Sigmoid colon (tissue), 6 donors: ENCODE measurements at regions not wholly inside any gene's neighbourhood (a gene's known extent, or its start where the extent isn't known, plus 50 kb on each side); places are given as distances from the start of the nearest gene placed in this dataset.

Source experiments
- DNase-seq: peaks from one replicate; pipeline ENCODE4 v3.0.0-alpha.2; 2019
- H3K27ac ChIP-seq, 4 donors: fragments of 200-600 bp; sonication (generic); one replicate each; pipeline ENCODE4 v1.5.1; 2016 to 2019; ENCODE audit warnings: mild to moderate bottlenecking in 1 of 4
- H3K27me3 ChIP-seq, 3 donors: fragments of 200-600 bp; sonication (generic); one replicate each; pipeline ENCODE4 v1.5.1; 2019; ENCODE audit warnings: mild to moderate bottlenecking in 1 of 3
- H3K36me3 ChIP-seq, 4 donors: fragments of 200-600 bp; sonication (generic); one replicate each; pipeline ENCODE4 v1.5.1; 2016 to 2019
- H3K4me1 ChIP-seq, 4 donors: fragments of 200-600 bp; sonication (generic); one replicate each; pipeline ENCODE4 v1.5.1; 2017 to 2019
- H3K4me3 ChIP-seq, 4 donors: fragments of 200-600 bp; sonication (generic); one replicate each; pipeline ENCODE4 v1.5.1; 2017 to 2019; ENCODE audit warnings: mild to moderate bottlenecking in 2 of 4, moderate library complexity in 1 of 4
- H3K9me3 ChIP-seq, 4 donors: fragments of 200-600 bp in 3 of 4; sonication (generic) in 3 of 4; one replicate each; pipeline versions ENCODE4 v1.5.1 to v1.6.1; 2013 to 2019
- CTCF ChIP-seq, 4 experiments: fragments of 450-650 bp in 3 of 4; fragments of 200-600 bp in 1 of 4; IDR thresholded peaks; one replicate each; pipeline ENCODE4 v1.5.1; 2016 to 2019; ENCODE audit warnings: antibody characterized with exemption in 4 of 4, mild to moderate bottlenecking in 3 of 4, moderate library complexity in 2 of 4
- EP300 ChIP-seq, 4 donors: sonication (generic); formaldehyde crosslinking; IDR thresholded peaks; one replicate each; pipeline ENCODE4 v1.6.1; 2017; ENCODE audit warnings: antibody characterized with exemption in 4 of 4
- POLR2A ChIP-seq, 2 donors: fragments of 450-650 bp; IDR thresholded peaks; one replicate each; pipeline ENCODE4 v1.6.1; 2016; ENCODE audit warnings: antibody characterized with exemption in 2 of 2, mild to moderate bottlenecking in 2 of 2, moderate library complexity in 2 of 2
- POLR2AphosphoS5 ChIP-seq, 4 donors: sonication (generic); formaldehyde crosslinking; IDR thresholded peaks; one replicate each; pipeline ENCODE4 v1.6.1; 2017; ENCODE audit warnings: antibody characterized with exemption in 4 of 4
- WGBS, 2 donors: extraction: QIAGEN DNeasy Blood & Tissue Kit; methylation state at CpG; one replicate each; pipeline ENCODE4 v1.1.7; 2013; 5-methylcytosine and 5-hydroxymethylcytosine counted together
- intact Hi-C: fragments of 100-400 bp; cut with DNase I; formaldehyde crosslinking; loops from one replicate; pipeline ENCODE4 v1.15.1; 2023
- donor health status: healthy with polysubstance abuse.
- donor health status: healthy.

DNA sequence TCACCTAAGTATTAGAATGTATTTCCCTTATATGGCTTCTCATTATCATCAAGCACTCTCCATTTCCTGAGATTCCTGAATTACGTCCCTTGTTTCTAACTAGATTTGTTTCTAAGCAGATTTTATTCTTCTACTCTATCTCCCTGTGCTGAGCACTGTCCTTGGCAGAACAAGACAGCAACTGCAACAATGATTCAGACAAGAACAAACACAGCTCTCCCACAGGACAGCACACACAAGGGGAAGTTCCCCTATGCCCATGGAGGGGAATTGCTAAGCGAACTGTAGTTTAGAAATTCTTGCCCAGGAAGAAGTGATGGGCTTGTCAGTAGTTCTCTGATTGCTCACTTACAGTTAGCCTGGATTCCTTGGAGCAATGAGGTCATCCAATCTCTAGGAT, 759.9 kb downstream of the DTWD2 start:
- intact Hi-C loops, result no loop called here
- 77 to 82% methylated on average over 2 of the region's 2 CpGs for WGBS, 2 donors
- Histone ChIP-seq H3K27me3 (no peaks in the 10 kb centered on the region), H3K4me1 (no peaks in the 10 kb centered on the region), H3K36me3 (no peaks in the 10 kb centered on the region), H3K27ac (no peak overlapping the region), H3K4me3 (no peak overlapping the region), H3K9me3 (no peaks in the 10 kb centered on the region)
- no peak for DNase-seq
- TF ChIP-seq POLR2A (IDR thresholded peaks at IDR 0.05) (no peak), CTCF (IDR thresholded peaks at IDR 0.05) (no peak), EP300 (IDR thresholded peaks at IDR 0.05) (no peak), POLR2AphosphoS5 (IDR thresholded peaks at IDR 0.05) (no peak)

GRCh38 chr5:118224546-118224945, 763.8 kb downstream of the DTWD2 start:
- no peak overlapping the region for H3K27ac ChIP-seq
- intact Hi-C loops, result no loop called here
- no peaks in the 10 kb centered on the region for H3K4me1 ChIP-seq
- no peak overlapping the region for H3K4me3 ChIP-seq
- no peaks in the 10 kb centered on the region for H3K27me3 ChIP-seq
- DNase-seq, result no peak
- no peak for TF ChIP-seq POLR2AphosphoS5 (IDR thresholded peaks at IDR 0.05)
- no peak for TF ChIP-seq CTCF (IDR thresholded peaks at IDR 0.05)
- TF ChIP-seq POLR2A (IDR thresholded peaks at IDR 0.05), result no peak
- no peak for TF ChIP-seq EP300 (IDR thresholded peaks at IDR 0.05)
- H3K36me3 ChIP-seq, result no peaks in the 10 kb centered on the region
- H3K9me3 ChIP-seq, result no peaks in the 10 kb centered on the region
- 69 to 73% methylated on average over 3 of the region's 3 CpGs for WGBS, 2 donors

DNA sequence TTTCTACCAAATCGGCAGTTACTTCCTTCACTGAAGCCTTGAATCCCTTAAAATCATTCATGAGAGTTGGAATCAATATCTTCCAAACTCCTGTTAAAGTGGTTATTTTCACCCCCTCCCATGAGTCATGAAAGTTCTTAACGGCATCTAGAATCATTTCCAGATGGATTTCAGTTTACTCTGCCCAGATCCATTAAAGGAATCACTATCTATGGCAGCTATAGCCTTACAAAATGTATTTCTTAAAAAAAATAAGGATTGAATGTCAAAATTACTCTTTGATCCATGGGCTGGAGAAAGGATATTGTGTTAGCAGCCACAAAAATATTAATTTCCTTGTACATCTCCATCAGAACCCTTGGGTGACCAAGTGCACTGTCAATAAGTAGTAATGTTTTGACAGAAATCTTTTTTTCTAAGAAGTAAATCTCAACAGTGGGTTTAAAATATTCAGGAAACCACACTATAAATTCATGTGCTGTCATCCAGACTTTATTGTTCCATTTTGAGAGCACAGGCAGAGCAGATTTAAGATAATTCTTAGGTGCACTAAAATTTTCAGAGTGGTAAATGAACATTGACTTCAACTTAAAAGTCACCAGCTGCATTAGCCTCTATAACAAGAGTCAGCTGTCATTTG, 767.7 kb downstream of the DTWD2 start:
- Histone ChIP-seq H3K27me3 (no peaks in the 10 kb centered on the region), H3K27ac (no peak overlapping the region), H3K4me3 (no peak overlapping the region), H3K9me3 (no peaks in the 10 kb centered on the region), H3K4me1 (no peaks in the 10 kb centered on the region), H3K36me3 (no peaks in the 10 kb centered on the region)
- 55 to 77% methylated on average over 2 of the region's 2 CpGs for WGBS, 2 donors
- no peak for TF ChIP-seq CTCF (IDR thresholded peaks at IDR 0.05)
- no peak for TF ChIP-seq POLR2A (IDR thresholded peaks at IDR 0.05)
- TF ChIP-seq POLR2AphosphoS5 (IDR thresholded peaks at IDR 0.05), result no peak
- TF ChIP-seq EP300 (IDR thresholded peaks at IDR 0.05), result no peak
- intact Hi-C loops, result no loop called here
- no peak for DNase-seq

DNA sequence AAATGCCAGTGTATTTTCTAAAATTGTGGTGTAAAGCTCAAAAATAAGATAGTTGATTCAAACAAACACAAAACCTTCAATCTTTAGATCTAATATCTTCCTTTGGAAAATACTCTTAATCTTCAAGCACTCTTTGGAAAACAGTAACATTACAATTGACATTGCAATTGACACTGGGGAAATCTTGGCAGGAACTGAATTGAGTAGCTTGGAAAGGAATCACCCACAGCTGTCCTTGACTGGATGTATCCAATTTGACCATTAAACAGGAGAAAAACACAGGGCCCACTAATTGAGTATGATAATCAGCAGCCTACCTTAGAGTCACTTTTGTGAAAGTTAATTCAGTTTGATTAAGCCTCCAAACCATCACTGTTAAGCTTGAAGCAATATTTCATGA, 776.7 kb downstream of the DTWD2 start:
- DNase-seq, result no peak
- H3K9me3 ChIP-seq, result peaks cover 0 to 5% (median 2%) of the 10 kb centered on the region in 4 donors
- intact Hi-C loops, result no loop called here
- no peaks in the 10 kb centered on the region for H3K36me3 ChIP-seq
- no peaks in the 10 kb centered on the region for H3K27me3 ChIP-seq
- no peaks in the 10 kb centered on the region for H3K4me1 ChIP-seq
- H3K4me3 ChIP-seq, result no peak overlapping the region
- no peak overlapping the region for H3K27ac ChIP-seq
- TF ChIP-seq EP300 (IDR thresholded peaks at IDR 0.05) (no peak), POLR2AphosphoS5 (IDR thresholded peaks at IDR 0.05) (no peak), POLR2A (IDR thresholded peaks at IDR 0.05) (no peak), CTCF (IDR thresholded peaks at IDR 0.05) (no peak)

DNA sequence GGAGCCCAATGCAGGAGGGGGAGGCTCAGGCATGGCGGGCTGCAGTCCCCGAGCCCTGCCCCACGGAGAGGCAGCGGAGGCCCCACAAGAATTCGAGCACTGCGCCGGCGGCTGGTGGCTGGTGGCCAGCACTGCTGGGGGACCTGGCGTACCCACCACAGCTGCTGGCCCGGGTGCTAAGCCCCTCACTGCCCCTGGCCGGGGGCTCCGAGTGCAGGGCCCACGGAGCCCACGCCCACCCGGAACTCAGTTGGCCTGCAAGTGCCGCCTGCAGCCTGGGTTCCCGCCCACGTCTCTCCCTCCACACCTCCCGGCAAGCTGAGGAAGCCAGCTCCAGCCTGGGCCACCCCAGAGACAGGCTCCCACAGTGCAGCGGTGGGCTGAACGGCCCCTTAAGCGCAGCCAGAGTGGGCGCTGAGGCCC, 780.3 kb downstream of the DTWD2 start:
- Histone ChIP-seq H3K36me3 (no peaks in the 10 kb centered on the region), H3K4me1 (no peaks in the 10 kb centered on the region), H3K4me3 (no peak overlapping the region), H3K27me3 (no peaks in the 10 kb centered on the region), H3K9me3 (peaks cover 0 to 5% (median 2%) of the 10 kb centered on the region in 4 donors), H3K27ac (no peak overlapping the region)
- TF ChIP-seq CTCF (IDR thresholded peaks at IDR 0.05), result no peak
- no peak for TF ChIP-seq POLR2AphosphoS5 (IDR thresholded peaks at IDR 0.05)
- no peak for TF ChIP-seq EP300 (IDR thresholded peaks at IDR 0.05)
- TF ChIP-seq POLR2A (IDR thresholded peaks at IDR 0.05), result no peak
- DNase-seq, result no peak
- intact Hi-C loops, result no loop called here
- WGBS, 2 donors, result 94 to 96% methylated on average over 23 of the region's 23 CpGs
